ENCODE measurements at regions not wholly inside any gene's neighbourhood (a gene's known extent, or its start where the extent isn't known, plus 50 kb on each side); places are given as distances from the start of the nearest gene placed in this dataset.

- no peak for DNase-seq (ENCODE audit: low read depth in 4 of 4, low spot score in 2 of 4)
These were observed 492.5 kb upstream of the INTU start for GRCh38 chr4:127140306-127140705.

GRCh38 chr4:127141856-127142255 lies 490.9 kb upstream of the INTU start:
- DNase-seq (ENCODE audit: low read depth in 4 of 4, low spot score in 2 of 4): no peak

DNA sequence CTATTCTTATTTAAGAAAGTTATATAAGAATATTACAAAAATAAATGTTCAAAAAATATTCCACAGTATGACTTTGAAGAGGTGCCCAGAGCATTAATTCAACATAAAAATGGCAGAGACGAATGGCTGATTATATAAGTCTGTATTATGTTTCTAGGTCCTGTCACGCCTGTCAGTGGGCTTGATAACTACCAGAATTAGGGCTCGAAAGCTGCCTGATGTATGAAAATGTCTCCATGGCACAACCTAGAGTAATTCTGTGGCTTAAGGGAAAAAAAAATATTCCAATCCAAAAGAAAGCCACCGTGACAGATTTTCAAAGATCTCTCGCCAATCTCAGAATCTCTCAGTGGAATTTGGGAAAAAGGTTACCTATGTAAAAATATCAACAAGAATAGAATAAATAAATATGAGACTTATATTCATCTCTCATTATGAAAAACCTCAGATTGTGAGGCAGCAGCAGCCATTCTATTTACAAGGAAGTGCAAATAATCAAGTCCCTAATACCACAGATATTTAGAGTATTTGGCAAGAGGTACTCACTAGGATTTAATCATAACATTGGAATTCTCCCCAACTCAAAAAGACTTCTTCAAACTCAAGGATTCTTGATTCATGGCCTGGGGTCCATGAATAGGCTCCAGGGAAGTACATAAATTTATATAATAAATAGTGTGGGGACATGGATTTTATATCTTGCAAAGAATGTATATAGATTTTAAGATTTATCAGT lies 489.1 kb upstream of the INTU start:
- DNase-seq (ENCODE audit: low read depth in 4 of 4, low spot score in 2 of 4): no peak

DNA sequence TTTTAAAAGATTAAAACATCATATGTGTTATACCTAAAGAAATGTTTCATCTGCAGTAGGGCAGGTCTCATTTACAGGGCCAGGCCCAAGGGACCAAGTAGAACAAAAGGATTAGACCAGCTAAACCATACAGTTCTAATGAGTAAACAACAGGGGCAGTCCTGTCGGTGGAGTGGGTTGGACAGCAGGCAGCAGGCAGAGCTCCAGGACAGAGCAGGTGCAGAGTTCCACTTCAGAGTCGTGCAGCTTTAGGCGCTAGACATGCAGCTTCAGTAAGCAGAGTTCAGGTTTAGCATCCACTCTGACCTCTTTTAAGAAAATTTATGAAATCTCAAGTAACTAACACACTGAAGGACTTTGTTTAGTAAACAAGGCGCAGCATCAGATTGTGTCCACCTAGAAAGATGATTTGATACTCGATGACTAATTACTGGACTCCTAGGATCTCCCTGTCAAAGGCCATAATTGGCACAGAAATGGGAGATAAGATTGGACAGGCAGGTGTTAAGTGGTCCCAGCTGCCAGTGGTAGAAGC lies 487.7 kb upstream of the INTU start:
- DNase-seq (ENCODE audit: low read depth in 4 of 4, low spot score in 2 of 4): no peak

- no peak for DNase-seq (ENCODE audit: low read depth in 4 of 4, low spot score in 2 of 4)
These were observed 484.6 kb upstream of the INTU start for GRCh38 chr4:127148165-127148564.

DNA sequence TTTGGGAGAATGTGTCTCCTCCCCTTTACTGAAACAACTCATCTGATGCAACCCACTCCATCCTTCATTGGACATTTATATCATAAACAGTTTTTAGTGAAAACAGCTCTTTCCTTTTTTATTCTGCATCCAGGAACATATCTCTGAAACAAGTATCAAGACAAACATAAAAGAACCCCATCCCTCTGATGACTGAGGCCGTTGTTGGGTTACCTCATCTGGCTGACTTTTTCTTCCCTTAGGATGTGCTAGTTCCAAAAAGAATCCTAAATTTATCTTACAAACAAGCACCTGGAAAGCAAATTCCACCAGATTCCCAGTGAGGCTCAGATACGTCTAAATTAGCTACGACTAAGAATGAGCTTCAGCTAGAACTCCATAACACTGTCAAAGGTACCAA lies 483.7 kb upstream of the INTU start:
- no peak for DNase-seq (ENCODE audit: low read depth in 4 of 4, low spot score in 2 of 4)

- no peak for DNase-seq (ENCODE audit: low read depth in 4 of 4, low spot score in 2 of 4)
These were observed 480.8 kb upstream of the INTU start for GRCh38 chr4:127151941-127152340.

- DNase-seq (ENCODE audit: low read depth in 4 of 4, low spot score in 2 of 4): no peak
These were observed 477.6 kb upstream of the INTU start for GRCh38 chr4:127155116-127155515.

GRCh38 chr4:127155555-127155954 lies 477.2 kb upstream of the INTU start:
- no peak for DNase-seq (ENCODE audit: low read depth in 4 of 4, low spot score in 2 of 4)

- DNase-seq (ENCODE audit: low read depth in 4 of 4, low spot score in 2 of 4): no peak
These were observed 470.0 kb upstream of the INTU start for GRCh38 chr4:127162741-127163140.

- no peak for DNase-seq (ENCODE audit: low read depth in 4 of 4, low spot score in 2 of 4)
These were observed 466.8 kb upstream of the INTU start for GRCh38 chr4:127165971-127166370.

- DNase-seq (ENCODE audit: low read depth in 4 of 4, low spot score in 2 of 4): peak in 1 of 4 donors; percentile 18
These were observed 458.6 kb upstream of the INTU start for GRCh38 chr4:127174201-127174600.

GRCh38 chr4:127174616-127175015 lies 458.1 kb upstream of the INTU start:
- DNase-seq (ENCODE audit: low read depth in 4 of 4, low spot score in 2 of 4): peak in 3 of 4 donors; percentile 14 to 37 (median 32)

- DNase-seq (ENCODE audit: low read depth in 4 of 4, low spot score in 2 of 4): no peak
These were observed 453.3 kb upstream of the INTU start for GRCh38 chr4:127179256-127180087.

GRCh38 chr4:127181001-127181400 lies 451.8 kb upstream of the INTU start:
- DNase-seq (ENCODE audit: low read depth in 4 of 4, low spot score in 2 of 4): no peak

DNA sequence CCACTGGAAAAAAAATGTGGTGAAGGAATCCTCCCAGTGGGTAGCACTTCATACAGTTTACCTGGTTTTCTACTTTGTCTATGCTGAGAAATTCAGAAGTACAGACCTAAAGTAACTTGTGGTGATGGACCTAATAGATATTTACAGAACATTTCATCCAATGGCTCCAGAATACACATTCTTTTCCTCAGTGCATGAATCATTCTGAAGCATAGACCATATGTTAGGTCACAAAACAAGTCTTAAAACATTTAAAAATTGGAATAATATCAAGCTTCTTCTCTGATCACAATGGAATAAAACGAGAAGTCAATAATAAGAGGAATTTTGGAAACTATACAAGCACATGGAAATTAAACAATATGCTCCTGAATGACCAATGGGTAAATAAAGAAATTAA lies 450.1 kb upstream of the INTU start:
- no peak for DNase-seq (ENCODE audit: low read depth in 4 of 4, low spot score in 2 of 4)

- DNase-seq (ENCODE audit: low read depth in 4 of 4, low spot score in 2 of 4): no peak
These were observed 443.9 kb upstream of the INTU start for GRCh38 chr4:127188847-127189246.

GRCh38 chr4:127194281-127194680 lies 438.5 kb upstream of the INTU start:
- no peak for DNase-seq (ENCODE audit: low read depth in 4 of 4, low spot score in 2 of 4)

DNA sequence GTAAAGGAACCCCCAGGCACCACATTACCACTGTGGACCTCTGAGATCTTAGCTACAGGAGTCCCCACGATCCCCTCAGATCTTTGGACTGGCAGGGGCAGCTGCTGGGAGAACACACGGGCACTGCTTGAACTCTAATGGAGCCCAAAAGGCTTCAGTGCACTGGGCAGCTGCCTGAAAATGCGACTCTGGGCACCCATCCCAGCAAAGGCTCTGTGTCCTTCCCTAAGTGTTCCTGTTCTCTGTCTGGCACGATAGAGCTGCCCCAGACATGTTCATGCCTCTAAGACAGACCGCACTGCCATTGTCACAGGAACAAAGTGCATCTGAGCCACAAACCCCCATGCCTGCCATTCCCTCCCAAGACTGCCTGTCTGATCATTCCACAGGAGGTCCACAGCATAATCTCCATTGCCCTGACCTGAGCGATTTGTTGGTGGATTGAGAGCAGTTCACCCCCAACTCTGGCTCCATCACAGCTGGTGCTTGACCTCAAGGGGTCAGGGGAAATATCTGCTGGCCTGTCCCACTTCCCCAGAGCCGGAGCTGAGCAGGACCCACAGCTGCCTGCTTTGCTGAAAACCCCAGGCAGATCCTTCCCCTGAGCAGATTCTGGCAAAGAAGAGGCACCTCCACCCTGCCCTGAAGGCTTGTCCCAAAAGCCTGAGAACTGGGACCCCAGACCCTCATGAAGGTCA lies 436.0 kb upstream of the INTU start:
- no peak for DNase-seq (ENCODE audit: low read depth in 4 of 4, low spot score in 2 of 4)

DNA sequence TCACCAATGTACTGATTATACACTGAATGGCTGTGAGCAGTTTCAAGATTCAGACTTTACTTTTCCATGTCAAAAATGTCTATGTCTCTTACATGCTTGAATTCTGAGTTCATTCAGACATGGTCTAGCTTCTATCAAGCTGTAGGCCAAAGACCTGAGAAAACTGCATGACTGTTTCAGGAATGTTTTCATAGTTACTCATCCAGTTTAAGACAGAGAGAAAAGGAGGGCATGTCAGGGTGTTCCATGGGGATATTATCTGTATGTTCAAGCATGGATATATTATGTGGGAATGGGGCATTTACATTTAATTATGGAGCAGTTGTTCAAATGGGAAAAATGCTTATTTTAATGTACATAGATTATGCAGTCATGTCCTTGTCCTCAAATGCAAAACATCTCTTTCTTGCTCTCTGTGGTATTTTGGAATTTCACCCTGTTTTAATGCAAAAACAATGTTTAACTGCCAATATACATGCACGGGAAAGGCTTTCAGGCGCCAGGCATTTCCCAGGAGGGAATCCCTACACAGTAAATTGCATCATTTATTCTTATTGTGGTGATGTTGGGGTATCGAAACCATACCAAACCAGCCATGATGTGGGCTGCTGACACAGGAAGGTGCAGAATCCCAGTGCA lies 429.1 kb upstream of the INTU start:
- DNase-seq (ENCODE audit: low read depth in 4 of 4, low spot score in 2 of 4): no peak

GRCh38 chr4:127204322-127204721 lies 428.4 kb upstream of the INTU start:
- DNase-seq (ENCODE audit: low read depth in 4 of 4, low spot score in 2 of 4): no peak
